ENCODE measurements at regions not wholly inside any gene's neighbourhood (a gene's known extent, or its start where the extent isn't known, plus 50 kb on each side); places are given as distances from the start of the nearest gene placed in this dataset.

DNA sequence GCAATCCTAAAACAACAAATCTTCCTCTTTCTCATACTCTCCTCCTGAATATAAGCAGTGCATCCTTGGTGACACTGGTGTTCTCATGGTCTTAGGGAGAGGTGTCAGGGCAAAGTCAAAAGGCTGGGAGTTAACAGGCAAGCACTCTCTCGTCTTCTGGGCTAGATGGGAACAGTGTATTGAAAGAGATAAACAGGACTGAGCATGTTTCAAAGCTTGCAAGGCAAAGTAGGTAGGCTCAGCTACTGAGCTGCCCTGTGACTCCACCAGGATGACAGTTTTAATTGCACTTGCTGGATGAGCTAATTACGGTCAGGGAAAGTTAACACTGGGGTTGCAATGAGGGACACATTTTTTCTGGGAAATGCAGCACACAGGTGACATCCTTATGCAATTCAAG, 554.9 kb upstream of the NRP1 start:
- TF ChIP-seq, protein P1, sequence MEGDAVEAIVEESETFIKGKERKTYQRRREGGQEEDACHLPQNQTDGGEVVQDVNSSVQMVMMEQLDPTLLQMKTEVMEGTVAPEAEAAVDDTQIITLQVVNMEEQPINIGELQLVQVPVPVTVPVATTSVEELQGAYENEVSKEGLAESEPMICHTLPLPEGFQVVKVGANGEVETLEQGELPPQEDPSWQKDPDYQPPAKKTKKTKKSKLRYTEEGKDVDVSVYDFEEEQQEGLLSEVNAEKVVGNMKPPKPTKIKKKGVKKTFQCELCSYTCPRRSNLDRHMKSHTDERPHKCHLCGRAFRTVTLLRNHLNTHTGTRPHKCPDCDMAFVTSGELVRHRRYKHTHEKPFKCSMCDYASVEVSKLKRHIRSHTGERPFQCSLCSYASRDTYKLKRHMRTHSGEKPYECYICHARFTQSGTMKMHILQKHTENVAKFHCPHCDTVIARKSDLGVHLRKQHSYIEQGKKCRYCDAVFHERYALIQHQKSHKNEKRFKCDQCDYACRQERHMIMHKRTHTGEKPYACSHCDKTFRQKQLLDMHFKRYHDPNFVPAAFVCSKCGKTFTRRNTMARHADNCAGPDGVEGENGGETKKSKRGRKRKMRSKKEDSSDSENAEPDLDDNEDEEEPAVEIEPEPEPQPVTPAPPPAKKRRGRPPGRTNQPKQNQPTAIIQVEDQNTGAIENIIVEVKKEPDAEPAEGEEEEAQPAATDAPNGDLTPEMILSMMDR (conservative IDR thresholded peaks at IDR 0.05; ENCODE audit: low read depth, low read length): no peak
- H3K4me1 ChIP-seq (ENCODE audit: low read depth, poor library complexity, severe bottlenecking): no peaks in the 10 kb centered on the region

DNA sequence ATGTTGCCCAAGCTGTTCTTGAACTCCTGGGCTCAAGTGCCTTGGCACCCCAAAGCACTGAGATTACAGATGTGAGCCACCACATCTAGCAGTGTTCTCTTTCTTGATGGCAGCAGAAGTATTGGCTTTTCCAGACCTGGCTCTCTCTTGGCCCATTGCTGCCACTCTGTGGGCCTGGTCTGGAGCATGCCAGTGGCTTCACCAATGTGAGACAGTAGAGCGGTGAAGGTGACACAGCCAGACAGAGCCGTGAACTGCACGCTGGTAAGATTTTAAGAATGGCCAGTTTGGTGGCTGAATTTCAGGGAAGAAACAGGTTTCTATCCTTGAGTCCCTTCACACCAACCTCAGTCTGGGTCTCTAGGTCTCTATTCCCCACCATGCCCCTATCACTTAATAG, 552.7 kb upstream of the NRP1 start:
- no peaks in the 10 kb centered on the region for H3K36me3 ChIP-seq (ENCODE audit: insufficient read depth)
- no peak overlapping the region for H3K4me3 ChIP-seq (IDR thresholded peaks at IDR 0.05; ENCODE audit: insufficient read depth, low read depth, low read length)
- H3K27ac ChIP-seq: no peak overlapping the region
- H3K9ac ChIP-seq: no peak overlapping the region
- no peaks in the 10 kb centered on the region for H4K20me1 ChIP-seq (ENCODE audit: insufficient read depth)
- no peaks in the 10 kb centered on the region for H3K27me3 ChIP-seq (ENCODE audit: insufficient read depth, low read depth)
- H3K4me1 ChIP-seq (ENCODE audit: low read depth, poor library complexity, severe bottlenecking): no peaks in the 10 kb centered on the region
- no peaks in the 10 kb centered on the region for H3K79me2 ChIP-seq (ENCODE audit: insufficient read depth, low read depth)
- TF ChIP-seq, protein P1 (conservative IDR thresholded peaks at IDR 0.05; ENCODE audit: low read depth, low read length): no peak
- H2AFZ ChIP-seq (ENCODE audit: low read depth): no peak overlapping the region
- H3K4me2 ChIP-seq: no peak overlapping the region

More for the DNA sequence above, 554.9 kb upstream of the NRP1 start:
- no peak overlapping the region for H3K27ac ChIP-seq
- H3K9ac ChIP-seq: no peak overlapping the region
- no peaks in the 10 kb centered on the region for H3K27me3 ChIP-seq (ENCODE audit: insufficient read depth, low read depth)
- no peak overlapping the region for H2AFZ ChIP-seq (ENCODE audit: low read depth)
- no peak overlapping the region for H3K4me2 ChIP-seq
- no peaks in the 10 kb centered on the region for H3K79me2 ChIP-seq (ENCODE audit: insufficient read depth, low read depth)
- no peaks in the 10 kb centered on the region for H4K20me1 ChIP-seq (ENCODE audit: insufficient read depth)
- H3K36me3 ChIP-seq (ENCODE audit: insufficient read depth): no peaks in the 10 kb centered on the region
- H3K4me3 ChIP-seq (IDR thresholded peaks at IDR 0.05; ENCODE audit: insufficient read depth, low read depth, low read length): no peak overlapping the region

DNA sequence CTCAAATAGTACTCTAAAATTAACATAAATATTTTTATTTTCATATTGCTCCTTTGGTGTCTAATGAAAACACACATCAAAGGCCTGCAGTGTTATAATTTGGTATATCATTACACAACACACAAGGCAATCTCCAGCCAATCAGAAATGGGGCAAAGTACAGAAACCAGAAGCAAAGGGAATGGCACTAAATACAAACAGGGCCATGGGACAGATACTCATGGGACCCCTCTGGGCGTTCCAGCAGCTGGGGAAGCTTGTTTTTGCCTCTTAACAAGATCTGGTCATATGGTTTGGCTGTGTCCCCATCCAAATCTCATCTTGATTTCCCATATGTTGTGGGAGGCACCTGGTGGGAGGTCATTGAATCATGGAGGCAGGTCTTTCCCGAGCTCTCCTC, 551.8 kb upstream of the NRP1 start:
- H3K9ac ChIP-seq: no peak overlapping the region
- H2AFZ ChIP-seq (ENCODE audit: low read depth): no peak overlapping the region
- no peaks in the 10 kb centered on the region for H3K36me3 ChIP-seq (ENCODE audit: insufficient read depth)
- no peaks in the 10 kb centered on the region for H3K79me2 ChIP-seq (ENCODE audit: insufficient read depth, low read depth)
- TF ChIP-seq, protein P1 (conservative IDR thresholded peaks at IDR 0.05; ENCODE audit: low read depth, low read length): no peak
- H3K4me3 ChIP-seq (IDR thresholded peaks at IDR 0.05; ENCODE audit: insufficient read depth, low read depth, low read length): no peak overlapping the region
- no peaks in the 10 kb centered on the region for H3K27me3 ChIP-seq (ENCODE audit: insufficient read depth, low read depth)
- no peak overlapping the region for H3K27ac ChIP-seq
- no peak overlapping the region for H3K4me2 ChIP-seq
- no peaks in the 10 kb centered on the region for H4K20me1 ChIP-seq (ENCODE audit: insufficient read depth)
- no peaks in the 10 kb centered on the region for H3K4me1 ChIP-seq (ENCODE audit: low read depth, poor library complexity, severe bottlenecking)

DNA sequence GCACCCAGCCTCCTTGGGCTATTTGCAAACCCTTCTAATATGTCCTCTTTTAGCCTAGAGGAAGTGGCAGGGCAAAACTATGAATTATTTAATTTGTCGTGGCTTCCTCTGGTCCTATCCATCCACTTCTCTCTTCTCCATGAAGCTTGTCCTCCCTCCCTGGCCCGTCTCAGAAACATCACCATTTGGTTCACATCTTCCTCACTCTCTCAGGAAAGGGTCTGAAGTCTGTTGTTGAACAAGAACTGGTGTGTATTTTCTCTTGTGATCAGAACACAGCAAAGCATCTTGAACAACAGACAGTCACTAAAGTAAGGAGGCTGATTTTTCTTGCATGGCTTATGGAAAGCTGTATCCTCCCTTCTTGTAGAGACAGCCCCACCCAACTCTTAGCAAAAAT, 550.1 kb upstream of the NRP1 start:
- TF ChIP-seq, protein P1 (conservative IDR thresholded peaks at IDR 0.05; ENCODE audit: low read depth, low read length): no peak
- Histone ChIP-seq H4K20me1 (ENCODE audit: insufficient read depth) (no peaks in the 10 kb centered on the region), H3K27ac (no peak overlapping the region), H3K4me1 (ENCODE audit: low read depth, poor library complexity, severe bottlenecking) (no peaks in the 10 kb centered on the region), H3K9ac (no peak overlapping the region), H3K4me3 (IDR thresholded peaks at IDR 0.05; ENCODE audit: insufficient read depth, low read depth, low read length) (no peak overlapping the region), H3K27me3 (ENCODE audit: insufficient read depth, low read depth) (no peaks in the 10 kb centered on the region), H2AFZ (ENCODE audit: low read depth) (no peak overlapping the region), H3K36me3 (ENCODE audit: insufficient read depth) (no peaks in the 10 kb centered on the region), H3K4me2 (no peak overlapping the region), H3K79me2 (ENCODE audit: insufficient read depth, low read depth) (no peaks in the 10 kb centered on the region)

All from KMS-11 (cell line).